ENCODE measurements at regions not wholly inside any gene's neighbourhood (a gene's known extent, or its start where the extent isn't known, plus 50 kb on each side); places are given as distances from the start of the nearest gene placed in this dataset.
A peak's percentile ranks its signal among the peaks of the same experiment; 100 is the strongest.

- no peak overlapping the region for H3K4me2 ChIP-seq
- WGBS (ENCODE audit: missing lambda C conversion rate): 85% methylated on average over 10 of the region's 10 CpGs
- no peak for TF ChIP-seq NFE2L2 (conservative IDR thresholded peaks at IDR 0.05; ENCODE audit: low read length)
- no peak for TF ChIP-seq FOSL2 (IDR thresholded peaks at IDR 0.05)
- TF ChIP-seq FOSL2 (CRISPR knock-in tag; IDR thresholded peaks at IDR 0.05): no peak
- no peak for TF ChIP-seq MAFK (IDR thresholded peaks at IDR 0.05; ENCODE audit: partially characterized antibody)
- TF ChIP-seq CHD4 (IDR thresholded peaks at IDR 0.05; ENCODE audit: borderline replicate concordance): no peak
- no peak for TF ChIP-seq REST (IDR thresholded peaks at IDR 0.05)
- TF ChIP-seq MAZ (IDR thresholded peaks at IDR 0.05; ENCODE audit: borderline replicate concordance, low read depth, low read length): no peak
- no peak for TF ChIP-seq SREBF2 (IDR thresholded peaks at IDR 0.05)
- no peak for TF ChIP-seq FOXS1 (CRISPR knock-in tag; IDR thresholded peaks at IDR 0.05)
- no peak for TF ChIP-seq CHD2 (IDR thresholded peaks at IDR 0.05; ENCODE audit: low read length, partially characterized antibody)
- TF ChIP-seq CBX2 (IDR thresholded peaks at IDR 0.05; ENCODE audit: borderline replicate concordance, low read depth): no peak
- TF ChIP-seq RARB (CRISPR knock-in tag; IDR thresholded peaks at IDR 0.05): no peak
- TF ChIP-seq NPAS2 (CRISPR knock-in tag; IDR thresholded peaks at IDR 0.05; ENCODE audit: borderline replicate concordance): no peak
- TF ChIP-seq KDM5A (IDR thresholded peaks at IDR 0.05): no peak
- TF ChIP-seq HDAC2 (IDR thresholded peaks at IDR 0.05): no peak
- no peak for TF ChIP-seq RNF2 (IDR thresholded peaks at IDR 0.05; ENCODE audit: borderline replicate concordance, low read depth)
- no peak for TF ChIP-seq ZFP36 (IDR thresholded peaks at IDR 0.05; ENCODE audit: borderline replicate concordance, partially characterized antibody)
- no peak for TF ChIP-seq ESRRA (IDR thresholded peaks at IDR 0.05; ENCODE audit: borderline replicate concordance, low read length)
- TF ChIP-seq MYC (IDR thresholded peaks at IDR 0.05; ENCODE audit: borderline replicate concordance, low read length): no peak
- TF ChIP-seq POLR2AphosphoS2 (conservative IDR thresholded peaks at IDR 0.05; ENCODE audit: low read length): no peak
- H3K4me1 ChIP-seq: peaks cover 40% of the 10 kb centered on the region
- no peak overlapping the region for H3K4me3 ChIP-seq
- H3K9me3 ChIP-seq: 0 out of 3 replicates have a peak, but pooled peaks cover 3% of the 10 kb centered on the region
- DNase-seq (ENCODE audit: low read depth in 1 of 2, low spot score in 1 of 2) (no peak), FAIRE-seq (no peak), ATAC-seq (no peak)
- POLR2A ChIA-PET: no interaction called here
- CTCF ChIA-PET: interaction anchor here (1.0 to 3.2 kb wide), 8 partner anchors 9 to 609 kb away, joined by 3 to 10 read pairs (median 4); no protein-coding TSS in a partner anchor
- H3K27ac ChIP-seq: peak overlapping the region; percentile 33 to 66; a peak in 5 of 6 replicates
Observed at GRCh38 chr7:155864271-155864985, 52.2 kb upstream of the SHH start.

- ChIA-PET CTCF (interaction anchor here (1.0 to 3.2 kb wide), 10 partner anchors 10 to 609 kb away, joined by 3 to 10 read pairs (median 4); no protein-coding TSS in a partner anchor), POLR2A (no interaction called here)
- H3K4me3 ChIP-seq: no peak overlapping the region
- H3K27ac ChIP-seq: peak overlapping the region; percentile 33 to 66; a peak in 5 of 6 replicates
- peaks cover 47% of the 10 kb centered on the region for H3K4me1 ChIP-seq
- ATAC-seq (no peak), FAIRE-seq (no peak), DNase-seq (ENCODE audit: low read depth in 1 of 2, low spot score in 1 of 2) (no peak)
- H3K4me2 ChIP-seq: no peak overlapping the region
- 92% methylated on average over 9 of the region's 11 CpGs for WGBS (ENCODE audit: missing lambda C conversion rate)
- no peak for TF ChIP-seq HOXB13 (CRISPR knock-in tag; IDR thresholded peaks at IDR 0.05; ENCODE audit: low read depth)
- TF ChIP-seq USF2 (IDR thresholded peaks at IDR 0.05): no peak
- TF ChIP-seq POLR2A (IDR thresholded peaks at IDR 0.05; ENCODE audit: low read length): no peak
- TF ChIP-seq CEBPB (IDR thresholded peaks at IDR 0.05): no peak
- no peak for TF ChIP-seq NFE2L2 (conservative IDR thresholded peaks at IDR 0.05; ENCODE audit: low read length)
- TF ChIP-seq EP300 (IDR thresholded peaks at IDR 0.05): no peak
- no peak for TF ChIP-seq CHD2 (IDR thresholded peaks at IDR 0.05; ENCODE audit: low read length, partially characterized antibody)
- no peak for TF ChIP-seq RARB (CRISPR knock-in tag; IDR thresholded peaks at IDR 0.05)
- no peak for TF ChIP-seq NR3C1 (IDR thresholded peaks at IDR 0.05)
- TF ChIP-seq CBX2 (IDR thresholded peaks at IDR 0.05; ENCODE audit: borderline replicate concordance, low read depth): no peak
- no peak for TF ChIP-seq GATA3 (IDR thresholded peaks at IDR 0.05; ENCODE audit: borderline replicate concordance)
- no peak for TF ChIP-seq FOSL2 (IDR thresholded peaks at IDR 0.05)
- no peak for TF ChIP-seq FOSL2 (CRISPR knock-in tag; IDR thresholded peaks at IDR 0.05)
- no peak for TF ChIP-seq HDAC2 (IDR thresholded peaks at IDR 0.05)
- TF ChIP-seq ATOH8 (CRISPR knock-in tag; IDR thresholded peaks at IDR 0.05; ENCODE audit: low read depth): no peak
- no peak for TF ChIP-seq CHD4 (IDR thresholded peaks at IDR 0.05; ENCODE audit: borderline replicate concordance)
- TF ChIP-seq NPAS2 (CRISPR knock-in tag; IDR thresholded peaks at IDR 0.05; ENCODE audit: borderline replicate concordance): no peak
- no peak for TF ChIP-seq MAX (IDR thresholded peaks at IDR 0.05)
- no peak for TF ChIP-seq HOXB5 (CRISPR knock-in tag; IDR thresholded peaks at IDR 0.05)
- no peak for TF ChIP-seq HES2 (IDR thresholded peaks at IDR 0.05)
- TF ChIP-seq JUNB (IDR thresholded peaks at IDR 0.05): no peak
- H3K9me3 ChIP-seq: 0 out of 3 replicates have a peak, but pooled peaks cover 3% of the 10 kb centered on the region
Observed at GRCh38 chr7:155863721-155864151, 51.5 kb upstream of the SHH start.
